SK-N-SH (cell line): ENCODE measurements at regions not wholly inside any gene's neighbourhood (a gene's known extent, or its start where the extent isn't known, plus 50 kb on each side); places are given as distances from the start of the nearest gene placed in this dataset.

ENCODE experiments used
- CTCF ChIA-PET: fragments of 300-600, 350-600 bp; formaldehyde crosslinking; extraction: SDS; loops from one replicate; lab custom pipeline; 2021; lab: Yijun Ruan, JAX
- POLR2A ChIA-PET: fragments of 350-600 bp; sonication (Branson Sonifier 250); formaldehyde crosslinking; extraction: SDS; loops from one replicate; lab custom pipeline; 2020; ENCODE audit warnings: antibody characterized with exemption, inconsistent platforms; lab: Yijun Ruan, JAX
- DNase-seq: peaks from one replicate; pipeline ENCODE4 v3.0.0; 2012
- H2AFZ ChIP-seq: fragments of 200-600 bp; sonication (generic); 2 replicates; pipeline ENCODE4 v1.8.1; 2016; ENCODE audit warnings: antibody characterized with exemption, mild to moderate bottlenecking, low read depth
- H3F3A ChIP-seq: fragments of 200-600 bp; sonication (generic); replicated peaks from 2 replicates; pipeline ENCODE3; 2016; ENCODE audit warnings: antibody characterized with exemption, mild to moderate bottlenecking; ENCODE audit not compliant: insufficient read depth
- H3K27ac ChIP-seq, 2 experiments: fragments of 200-500 bp in 1 of 2; fragments of 200-600 bp in 1 of 2; sonication (Bioruptor generic) in 1 of 2; sonication (generic), shearing (Covaris generic) in 1 of 2; 2 replicates each; pipeline versions ENCODE4 v1.5.1 to v1.6.1; 2014 to 2016; ENCODE audit warnings: low read depth in 2 of 2, inconsistent platforms in 1 of 2, low read length in 1 of 2, mild to moderate bottlenecking in 1 of 2, mixed read lengths in 1 of 2
- H3K27me3 ChIP-seq: fragments of 200-600 bp; sonication (generic), shearing (Covaris generic); 2 replicates; pipeline ENCODE4 v1.6.1; 2016; ENCODE audit warnings: mixed run types; ENCODE audit not compliant: insufficient read depth
- H3K36me3 ChIP-seq, 2 experiments: fragments of 200-500 bp in 1 of 2; fragments of 200-600 bp in 1 of 2; sonication (Bioruptor generic) in 1 of 2; sonication (generic) in 1 of 2; replicated peaks in 1 of 2; 2 replicates each; pipeline versions ENCODE3 to v1.5.1; 2014 to 2016; ENCODE audit warnings: low read length in 1 of 2, mild to moderate bottlenecking in 1 of 2; ENCODE audit not compliant: insufficient read depth in 2 of 2, control insufficient read depth in 1 of 2
- H3K4me1 ChIP-seq, 2 experiments: fragments of 200-500 bp in 1 of 2; fragments of 200-600 bp in 1 of 2; sonication (Bioruptor generic) in 1 of 2; sonication (generic), shearing (Covaris generic) in 1 of 2; 2 replicates each; pipeline versions ENCODE4 v1.5.1 to v1.6.1; 2014 to 2016; ENCODE audit warnings: low read depth in 1 of 2, low read length in 1 of 2, mixed run types in 1 of 2; ENCODE audit not compliant: insufficient read depth in 2 of 2, control insufficient read depth in 1 of 2
- H3K4me2 ChIP-seq: fragments of 200-600 bp; sonication (generic), shearing (Covaris generic); 2 replicates; pipeline ENCODE4 v1.6.1; 2017; ENCODE audit warnings: mixed run types
- H3K4me3 ChIP-seq, 2 experiments: fragments of 200-500 bp in 1 of 2; fragments of 200-600 bp in 1 of 2; sonication (Bioruptor generic) in 1 of 2; sonication (generic), shearing (Covaris generic) in 1 of 2; 2 replicates each; pipeline versions ENCODE4 v1.5.1 to v1.8.1; 2014 to 2016; ENCODE audit warnings: low read depth in 2 of 2, inconsistent platforms in 1 of 2, low read length in 1 of 2, mild to moderate bottlenecking in 1 of 2, mixed read lengths in 1 of 2, moderate library complexity in 1 of 2
- H3K79me2 ChIP-seq: fragments of 200-600 bp; sonication (generic); 2 replicates; pipeline ENCODE4 v1.8.1; 2017; ENCODE audit warnings: mild to moderate bottlenecking; ENCODE audit not compliant: insufficient read depth
- H3K9ac ChIP-seq: fragments of 200-600 bp; sonication (generic); 2 replicates; pipeline ENCODE4 v1.6.1; 2017; ENCODE audit warnings: mixed run types
- H3K9me2 ChIP-seq: fragments of 200-600 bp; sonication (generic); 2 replicates; pipeline ENCODE4 v1.6.1; 2017; ENCODE audit warnings: mixed run types
- H3K9me3 ChIP-seq: fragments of 200-600 bp; sonication (generic); 2 replicates; pipeline ENCODE4 v1.6.1; 2017; ENCODE audit warnings: mixed run types, mild to moderate bottlenecking, moderate library complexity
- H4K20me1 ChIP-seq: fragments of 200-600 bp; sonication (generic); 2 replicates; pipeline ENCODE4 v1.6.1; 2017; ENCODE audit warnings: mild to moderate bottlenecking, mixed run types; ENCODE audit not compliant: insufficient read depth
- CHD2 ChIP-seq: fragments of 150-350 bp; IDR thresholded peaks from 2 replicates; pipeline ENCODE4 v1.6.1; 2018; ENCODE audit warnings: low read length; ENCODE audit not compliant: partially characterized antibody
- EP300 ChIP-seq, 2 experiments: IDR thresholded peaks; 2 replicates each; pipeline versions ENCODE4 v1.4.0 to v1.6.1; 2012; ENCODE audit warnings: borderline replicate concordance in 1 of 2, low read depth in 1 of 2, low read length in 1 of 2
- EZH2phosphoT487 ChIP-seq: fragments of 200-600 bp; sonication (generic); IDR thresholded peaks from 2 replicates; pipeline ENCODE4 v1.6.1; 2017; ENCODE audit warnings: low read depth, mixed run types, mild to moderate bottlenecking, antibody characterized with exemption, moderate library complexity, borderline replicate concordance
- FOXJ3 ChIP-seq: sonication (generic); formaldehyde crosslinking; IDR thresholded peaks from 2 replicates; pipeline ENCODE4 v1.5.1; 2020; ENCODE audit warnings: mild to moderate bottlenecking, missing genetic modification reagents
- FOXM1 ChIP-seq: IDR thresholded peaks from 2 replicates; pipeline ENCODE4 v1.4.0; 2012; ENCODE audit warnings: low read depth, mild to moderate bottlenecking
- JUND ChIP-seq: IDR thresholded peaks from 2 replicates; pipeline ENCODE4 v1.4.0; 2012
- MEF2A ChIP-seq: IDR thresholded peaks from 2 replicates; pipeline ENCODE4 v1.4.0; 2012; ENCODE audit warnings: low read depth, borderline replicate concordance
- MXI1 ChIP-seq: IDR thresholded peaks from 2 replicates; pipeline ENCODE4 v1.6.1; 2012; ENCODE audit warnings: mild to moderate bottlenecking, low read depth, low read length, improper control_type of control experiment
- NFIC ChIP-seq: IDR thresholded peaks from 2 replicates; pipeline ENCODE4 v1.4.0; 2012; ENCODE audit warnings: borderline replicate concordance
- NRF1 ChIP-seq: IDR thresholded peaks from 2 replicates; pipeline ENCODE4 v1.6.1; 2012; ENCODE audit warnings: low read depth, mild to moderate bottlenecking, low read length
- POLR2AphosphoS5 ChIP-seq: IDR thresholded peaks from 2 replicates; pipeline ENCODE4 v1.6.1; 2012; ENCODE audit warnings: low read depth, low read length
- RFX5 ChIP-seq: IDR thresholded peaks from 2 replicates; pipeline ENCODE4 v1.6.1; 2012; ENCODE audit warnings: mild to moderate bottlenecking, improper control_type of control experiment, low read length
- RXRA ChIP-seq: IDR thresholded peaks from 2 replicates; pipeline ENCODE4 v1.4.0; 2012; ENCODE audit warnings: low read depth, mild to moderate bottlenecking, borderline replicate concordance
- SIN3A ChIP-seq: IDR thresholded peaks from 2 replicates; pipeline ENCODE4 v1.6.1; 2012; ENCODE audit warnings: low read depth, mild to moderate bottlenecking, low read length, moderate library complexity, borderline replicate concordance
- TCF12 ChIP-seq: IDR thresholded peaks from 2 replicates; pipeline ENCODE4 v1.4.0; 2012
- USF1 ChIP-seq: IDR thresholded peaks from 2 replicates; pipeline ENCODE4 v1.4.0; 2012; ENCODE audit warnings: low read depth, borderline replicate concordance
- USF2 ChIP-seq: fragments of 150-350 bp; IDR thresholded peaks from 2 replicates; pipeline ENCODE4 v1.6.1; 2017; ENCODE audit warnings: antibody characterized with exemption, low read length, low read depth, borderline replicate concordance
- YY1 ChIP-seq: IDR thresholded peaks from 2 replicates; pipeline ENCODE4 v1.4.0; 2012; ENCODE audit warnings: low read depth, mild to moderate bottlenecking
- TF ChIP-seq, protein P1 (sequence below): fragments of 150-350 bp; IDR thresholded peaks from 2 replicates; pipeline ENCODE4 v1.6.1; 2016; ENCODE audit warnings: mild to moderate bottlenecking, low read depth, low read length
- TF ChIP-seq, protein P2 (sequence below): fragments of 200-600 bp; sonication (generic); IDR thresholded peaks from 2 replicates; pipeline ENCODE4 v1.6.1; 2017; ENCODE audit warnings: antibody characterized with exemption, mild to moderate bottlenecking, moderate library complexity

- TF ChIP-seq, protein P1, sequence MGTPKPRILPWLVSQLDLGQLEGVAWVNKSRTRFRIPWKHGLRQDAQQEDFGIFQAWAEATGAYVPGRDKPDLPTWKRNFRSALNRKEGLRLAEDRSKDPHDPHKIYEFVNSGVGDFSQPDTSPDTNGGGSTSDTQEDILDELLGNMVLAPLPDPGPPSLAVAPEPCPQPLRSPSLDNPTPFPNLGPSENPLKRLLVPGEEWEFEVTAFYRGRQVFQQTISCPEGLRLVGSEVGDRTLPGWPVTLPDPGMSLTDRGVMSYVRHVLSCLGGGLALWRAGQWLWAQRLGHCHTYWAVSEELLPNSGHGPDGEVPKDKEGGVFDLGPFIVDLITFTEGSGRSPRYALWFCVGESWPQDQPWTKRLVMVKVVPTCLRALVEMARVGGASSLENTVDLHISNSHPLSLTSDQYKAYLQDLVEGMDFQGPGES: no peak
- no peak for TF ChIP-seq NFIC
- TF ChIP-seq, all 33 proteins: peak for 0
These were observed 60.2 kb upstream of the CTNNA2 start (continued) for GRCh38 chr2:79452651-79453050.

DNA sequence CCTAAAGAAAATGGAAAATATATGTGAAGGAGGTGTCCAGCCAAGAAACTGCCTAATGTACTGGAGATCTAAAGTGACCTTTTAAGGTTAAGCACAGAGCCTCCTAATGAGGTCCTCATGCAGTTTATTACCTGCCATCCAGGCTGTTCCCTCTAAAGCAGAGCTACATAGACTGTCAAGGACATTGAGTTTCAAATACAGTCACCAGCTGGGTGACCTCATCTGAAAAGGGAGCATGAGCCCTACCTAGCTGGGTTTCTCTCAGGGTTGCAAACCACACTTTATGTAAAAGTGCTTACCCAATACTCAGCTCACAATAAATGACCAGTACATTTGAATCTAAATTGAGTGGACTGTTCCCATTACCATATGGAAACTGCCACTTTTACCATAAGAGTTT is 65.4 kb upstream of the CTNNA2 start:
- TF ChIP-seq YY1 (no peak), USF2 (no peak), NRF1 (no peak), MEF2A (no peak), RFX5 (no peak), POLR2AphosphoS5 (no peak), FOXM1 (no peak), USF1 (no peak), SIN3A (no peak), RXRA (no peak), MXI1 (no peak), EP300 (IDR thresholded peaks at IDR 0.05; ENCODE audit: borderline replicate concordance in 1 of 2, low read depth in 1 of 2, low read length in 1 of 2) (no peak), CHD2 (no peak), FOXJ3 (no peak), JUND (no peak), TCF12 (no peak), EZH2phosphoT487 (no peak)
- TF ChIP-seq, protein P2, sequence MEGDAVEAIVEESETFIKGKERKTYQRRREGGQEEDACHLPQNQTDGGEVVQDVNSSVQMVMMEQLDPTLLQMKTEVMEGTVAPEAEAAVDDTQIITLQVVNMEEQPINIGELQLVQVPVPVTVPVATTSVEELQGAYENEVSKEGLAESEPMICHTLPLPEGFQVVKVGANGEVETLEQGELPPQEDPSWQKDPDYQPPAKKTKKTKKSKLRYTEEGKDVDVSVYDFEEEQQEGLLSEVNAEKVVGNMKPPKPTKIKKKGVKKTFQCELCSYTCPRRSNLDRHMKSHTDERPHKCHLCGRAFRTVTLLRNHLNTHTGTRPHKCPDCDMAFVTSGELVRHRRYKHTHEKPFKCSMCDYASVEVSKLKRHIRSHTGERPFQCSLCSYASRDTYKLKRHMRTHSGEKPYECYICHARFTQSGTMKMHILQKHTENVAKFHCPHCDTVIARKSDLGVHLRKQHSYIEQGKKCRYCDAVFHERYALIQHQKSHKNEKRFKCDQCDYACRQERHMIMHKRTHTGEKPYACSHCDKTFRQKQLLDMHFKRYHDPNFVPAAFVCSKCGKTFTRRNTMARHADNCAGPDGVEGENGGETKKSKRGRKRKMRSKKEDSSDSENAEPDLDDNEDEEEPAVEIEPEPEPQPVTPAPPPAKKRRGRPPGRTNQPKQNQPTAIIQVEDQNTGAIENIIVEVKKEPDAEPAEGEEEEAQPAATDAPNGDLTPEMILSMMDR: no peak
- Histone ChIP-seq H2AFZ (no peak overlapping the region), H4K20me1 (no peaks in the 10 kb centered on the region), H3K79me2 (no peaks in the 10 kb centered on the region), H3K36me3 (no peaks in the 10 kb centered on the region), H3K4me1 (no peaks in the 10 kb centered on the region; a peak in 1 of 4 replicates), H3K9ac (no peak overlapping the region), H3K4me3 (no peak overlapping the region), H3K9me2 (no peaks in the 10 kb centered on the region), H3K27ac (no peak overlapping the region; a peak in 1 of 4 replicates), H3K27me3 (no peaks in the 10 kb centered on the region), H3F3A (no peaks in the 10 kb centered on the region), H3K9me3 (no peaks in the 10 kb centered on the region; the same call in 1 of the 2 replicates), H3K4me2 (no peak overlapping the region)
- CTCF ChIA-PET: interaction anchor here (1.0 kb wide), 1 partner anchor 23 kb away, joined by 3 read pairs; no protein-coding TSS in a partner anchor
- no peak for DNase-seq
- POLR2A ChIA-PET: no interaction called here
